ENCODE measurements at regions not wholly inside any gene's neighbourhood (a gene's known extent, or its start where the extent isn't known, plus 50 kb on each side); places are given as distances from the start of the nearest gene placed in this dataset.

DNA sequence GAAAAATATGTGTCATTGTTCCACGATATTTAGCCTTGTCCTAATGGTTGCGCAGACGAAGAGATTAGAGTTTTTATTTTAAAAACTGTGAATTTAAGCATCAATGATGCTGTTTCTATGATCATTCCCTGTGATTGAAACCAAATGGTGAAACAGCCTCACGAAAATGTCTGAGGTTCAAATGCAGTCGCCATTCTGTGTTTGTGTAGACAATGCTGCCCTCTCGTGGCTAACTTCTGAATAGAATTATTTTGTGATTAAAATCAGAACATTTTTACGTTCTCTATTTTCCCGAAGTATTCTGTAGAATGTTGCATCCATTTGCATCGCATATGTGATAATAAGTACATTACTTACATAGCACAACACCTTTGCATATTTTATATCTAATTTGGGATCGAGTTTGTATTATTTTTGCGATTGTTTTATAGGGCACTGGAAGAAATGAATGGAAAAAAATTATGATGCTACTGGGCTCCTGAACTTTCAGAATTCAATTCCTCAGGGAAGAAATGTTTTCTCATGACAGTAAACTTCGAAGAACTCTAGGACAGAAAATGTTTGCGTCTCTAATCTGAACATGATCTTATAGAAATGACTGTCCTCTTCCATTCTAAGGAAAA, 54.8 kb upstream of the CREB1 start:
- Histone ChIP-seq H3K36me3 (ENCODE audit: control insufficient read depth, insufficient read depth, low read length) (no peaks in the 10 kb centered on the region), H2AK5ac (ENCODE audit: low read depth, low read length) (no peak overlapping the region), H3K9ac (ENCODE audit: low read depth, low read length) (no peak overlapping the region), H3K4me2 (ENCODE audit: low read depth, low read length) (peak overlapping the region; percentile 71), H2AK9ac (replicated peaks; ENCODE audit: low read depth, low read length, poor library complexity) (no peak overlapping the region), H4K8ac (ENCODE audit: low read depth in 2 of 2, low read length in 2 of 2) (no peak overlapping the region), H3K27ac (ENCODE audit: insufficient read depth, low read length) (no peak overlapping the region), H3K18ac (ENCODE audit: low read depth, low read length) (no peak overlapping the region), H2BK5ac (ENCODE audit: low read depth, low read length, poor library complexity, severe bottlenecking) (no peak overlapping the region), H3K23ac (ENCODE audit: low read depth, low read length) (no peak overlapping the region), H3K14ac (replicated peaks; ENCODE audit: low read depth, low read length) (no peak overlapping the region), H4K91ac (ENCODE audit: insufficient read depth, low read depth, low read length) (no peak overlapping the region), H3K4me3 (ENCODE audit: insufficient read depth, low read depth, low read length) (no peak overlapping the region), H3K27me3 (ENCODE audit: control insufficient read depth, insufficient read depth, low read length) (no peaks in the 10 kb centered on the region), H3K4me1 (ENCODE audit: control insufficient read depth, insufficient read depth, low read length) (peaks cover 10% of the 10 kb centered on the region), H2BK120ac (ENCODE audit: low read depth, low read length) (no peak overlapping the region), H2BK15ac (ENCODE audit: low read depth, low read length) (no peak overlapping the region), H2BK20ac (ENCODE audit: low read depth, low read length) (no peak overlapping the region), H3K9me3 (ENCODE audit: control insufficient read depth, insufficient read depth, low read length) (no peaks in the 10 kb centered on the region), H3K4ac (ENCODE audit: low read depth, low read length) (no peak overlapping the region), H3K56ac (ENCODE audit: extremely low read depth, insufficient read depth, low read length) (no peak overlapping the region), H2AFZ (replicated peaks; ENCODE audit: low read length, poor library complexity) (no peak overlapping the region), H4K5ac (ENCODE audit: low read depth, low read length) (no peak overlapping the region), H3K9me1 (ENCODE audit: insufficient read depth, low read length) (peaks cover 3% of the 10 kb centered on the region), H4K20me1 (ENCODE audit: insufficient read depth, low read length) (no peaks in the 10 kb centered on the region), H3K79me1 (ENCODE audit: low read depth in 1 of 2, low read length in 2 of 2) (peaks cover 0 to 13% of the 10 kb centered on the region in 2 experiments; a peak in 1 of 4 replicates)
- POLR2A ChIA-PET (ENCODE audit: unreplicated experiment) = no interaction called here
- in situ Hi-C loops (cut with MboI; ENCODE audit: low sequenced_read_pairs) (loop anchor here (5.0 to 25.0 kb wide), 5 partner anchors 313 to 780 kb away; no protein-coding TSS in a partner anchor), intact Hi-C loops (cut with micrococcal nuclease) (loop anchor here (1.0 to 5.0 kb wide), 3 partner anchors 353 to 783 kb away; no protein-coding TSS in a partner anchor), dilution Hi-C loops (cut with HindIII; ENCODE audit: low sequenced_read_pairs, unreplicated experiment) (no loop called here)
- no peak for TF ChIP-seq USF2 (IDR thresholded peaks at IDR 0.05; ENCODE audit: low read depth, low read length)
- peak; percentile 90 for TF ChIP-seq SMC3 (IDR thresholded peaks at IDR 0.05; ENCODE audit: low read depth, low read length)
- no peak; the same call in 1 of the 2 replicates for TF ChIP-seq CHD1 (IDR thresholded peaks at IDR 0.05; ENCODE audit: low read depth, low read length)
- TF ChIP-seq, protein P1, sequence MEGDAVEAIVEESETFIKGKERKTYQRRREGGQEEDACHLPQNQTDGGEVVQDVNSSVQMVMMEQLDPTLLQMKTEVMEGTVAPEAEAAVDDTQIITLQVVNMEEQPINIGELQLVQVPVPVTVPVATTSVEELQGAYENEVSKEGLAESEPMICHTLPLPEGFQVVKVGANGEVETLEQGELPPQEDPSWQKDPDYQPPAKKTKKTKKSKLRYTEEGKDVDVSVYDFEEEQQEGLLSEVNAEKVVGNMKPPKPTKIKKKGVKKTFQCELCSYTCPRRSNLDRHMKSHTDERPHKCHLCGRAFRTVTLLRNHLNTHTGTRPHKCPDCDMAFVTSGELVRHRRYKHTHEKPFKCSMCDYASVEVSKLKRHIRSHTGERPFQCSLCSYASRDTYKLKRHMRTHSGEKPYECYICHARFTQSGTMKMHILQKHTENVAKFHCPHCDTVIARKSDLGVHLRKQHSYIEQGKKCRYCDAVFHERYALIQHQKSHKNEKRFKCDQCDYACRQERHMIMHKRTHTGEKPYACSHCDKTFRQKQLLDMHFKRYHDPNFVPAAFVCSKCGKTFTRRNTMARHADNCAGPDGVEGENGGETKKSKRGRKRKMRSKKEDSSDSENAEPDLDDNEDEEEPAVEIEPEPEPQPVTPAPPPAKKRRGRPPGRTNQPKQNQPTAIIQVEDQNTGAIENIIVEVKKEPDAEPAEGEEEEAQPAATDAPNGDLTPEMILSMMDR (conservative IDR thresholded peaks at IDR 0.05; ENCODE audit: low read depth, low read length) = peak; percentile 73
- TF ChIP-seq RAD21 (IDR thresholded peaks at IDR 0.05; ENCODE audit: low read length) = peak; percentile 91
- TF ChIP-seq POLR2A (IDR thresholded peaks at IDR 0.05; ENCODE audit: low read depth, low read length) = no peak
- 17% methylated on average over 3 of the region's 13 CpGs; no CpG with 5 or more reads in 1 of the 2 experiments for WGBS, 2 experiments (ENCODE audit: extremely low coverage in 2 of 2, insufficient read length in 1 of 2)
- BruUV-seq (replicated peaks) = no TSS peak
- DNase-seq (peak; percentile 68), ATAC-seq (ENCODE audit: low read depth) (peak; percentile 24; the same call in 1 of the 2 replicates)
- CTCF ChIA-PET = interaction anchor here (3.0 kb wide), 1 partner anchor 492 kb away, joined by 18 read pairs; no protein-coding TSS in a partner anchor

Measured in IMR-90 (cell line).